Stimulated activated naive CD8-positive, alpha-beta T cell treated with anti-CD3 and anti-CD28 coated beads, Interleukin-15, Interleukin-2, amounts not matched to agents 100 ng/mL and 50 ng/mL, for 24 hours (primary cell): ENCODE measurements at regions not wholly inside any gene's neighbourhood (a gene's known extent, or its start where the extent isn't known, plus 50 kb on each side); places are given as distances from the start of the nearest gene placed in this dataset.
"Not testable (repeated sequence)": the region's sequence is repeated elsewhere in the genome, so short reads cannot be mapped to it uniquely, and the experiment has no call there.

Experiments used
- H3K27ac Mint-ChIP-seq: one replicate; pipeline ENCODE4 v1.8.0; 2021; ENCODE audit warnings: mild to moderate bottlenecking, mixed read lengths
- H3K27me3 Mint-ChIP-seq: one replicate; pipeline ENCODE4 v1.8.0; 2021; ENCODE audit warnings: mixed read lengths
- H3K36me3 Mint-ChIP-seq: one replicate; pipeline ENCODE4 v1.8.0; 2021; ENCODE audit warnings: low read depth, mixed read lengths
- H3K4me1 Mint-ChIP-seq: one replicate; pipeline ENCODE4 v1.8.0; 2021; ENCODE audit warnings: low read depth, mixed read lengths
- H3K4me3 Mint-ChIP-seq: one replicate; pipeline ENCODE4 v1.8.0; 2021; ENCODE audit warnings: mild to moderate bottlenecking, mixed read lengths
- H3K9me3 Mint-ChIP-seq: one replicate; pipeline ENCODE4 v1.8.0; 2021; ENCODE audit warnings: mixed read lengths

GRCh38 chr11:82246926-82247325 lies 486.7 kb downstream of the FAM181B start:
- H3K4me3 Mint-ChIP-seq = no peak overlapping the region
- H3K4me1 Mint-ChIP-seq = no peaks in the 10 kb centered on the region

GRCh38 chr11:82239498-82239897 lies 494.2 kb downstream of the FAM181B start:
- Mint-ChIP-seq H3K4me1 (no peaks in the 10 kb centered on the region), H3K27ac (no peak overlapping the region), H3K4me3 (no peak overlapping the region), H3K9me3 (no peaks in the 10 kb centered on the region), H3K36me3 (no peaks in the 10 kb centered on the region), H3K27me3 (no peaks in the 10 kb centered on the region)

More at GRCh38 chr11:82246926-82247325, 486.7 kb downstream of the FAM181B start:
- no peaks in the 10 kb centered on the region for H3K36me3 Mint-ChIP-seq
- no peak overlapping the region for H3K27ac Mint-ChIP-seq
- no peaks in the 10 kb centered on the region for H3K9me3 Mint-ChIP-seq
- H3K27me3 Mint-ChIP-seq = peaks cover 9% of the 10 kb centered on the region

- no peaks in the 10 kb centered on the region for H3K36me3 Mint-ChIP-seq
- H3K27ac Mint-ChIP-seq = no peak overlapping the region
- no peaks in the 10 kb centered on the region for H3K9me3 Mint-ChIP-seq
Measured at GRCh38 chr11:82234256-82234655, 499.4 kb downstream of the FAM181B start.

GRCh38 chr11:82233201-82233600 lies 500.5 kb downstream of the FAM181B start:
- H3K4me3 Mint-ChIP-seq = no peak overlapping the region
- no peaks in the 10 kb centered on the region for H3K36me3 Mint-ChIP-seq
- H3K4me1 Mint-ChIP-seq = no peaks in the 10 kb centered on the region
- H3K27me3 Mint-ChIP-seq = no peaks in the 10 kb centered on the region
- H3K27ac Mint-ChIP-seq = no peak overlapping the region
- H3K9me3 Mint-ChIP-seq = no peaks in the 10 kb centered on the region

More at GRCh38 chr11:82234256-82234655, 499.4 kb downstream of the FAM181B start:
- no peak overlapping the region for H3K4me3 Mint-ChIP-seq
- H3K27me3 Mint-ChIP-seq = no peaks in the 10 kb centered on the region
- no peaks in the 10 kb centered on the region for H3K4me1 Mint-ChIP-seq

GRCh38 chr11:82229341-82229740 lies 504.3 kb downstream of the FAM181B start:
- H3K9me3 Mint-ChIP-seq = no peaks in the 10 kb centered on the region

GRCh38 chr11:82225930-82226329 lies 507.7 kb downstream of the FAM181B start:
- H3K27me3 Mint-ChIP-seq = no peaks in the 10 kb centered on the region
- H3K27ac Mint-ChIP-seq = no peak overlapping the region
- H3K4me3 Mint-ChIP-seq = no peak overlapping the region
- no peaks in the 10 kb centered on the region for H3K36me3 Mint-ChIP-seq
- H3K4me1 Mint-ChIP-seq = no peaks in the 10 kb centered on the region
- no peaks in the 10 kb centered on the region for H3K9me3 Mint-ChIP-seq

More at GRCh38 chr11:82229341-82229740, 504.3 kb downstream of the FAM181B start:
- Mint-ChIP-seq H3K4me1 (no peaks in the 10 kb centered on the region), H3K27ac (no peak overlapping the region), H3K27me3 (no peaks in the 10 kb centered on the region), H3K4me3 (no peak overlapping the region), H3K36me3 (no peaks in the 10 kb centered on the region)

GRCh38 chr11:82225502-82225901 lies 508.2 kb downstream of the FAM181B start:
- Mint-ChIP-seq H3K36me3 (no peaks in the 10 kb centered on the region), H3K27me3 (no peaks in the 10 kb centered on the region), H3K4me1 (no peaks in the 10 kb centered on the region), H3K9me3 (no peaks in the 10 kb centered on the region), H3K4me3 (no peak overlapping the region), H3K27ac (no peak overlapping the region)

GRCh38 chr11:82216927-82217570 lies 516.6 kb downstream of the FAM181B start:
- Mint-ChIP-seq H3K9me3 (no peaks in the 10 kb centered on the region), H3K4me3 (no peak overlapping the region), H3K36me3 (no peaks in the 10 kb centered on the region), H3K27me3 (peaks cover 3% of the 10 kb centered on the region), H3K27ac (no peak overlapping the region), H3K4me1 (no peaks in the 10 kb centered on the region)

GRCh38 chr11:82210011-82210410 lies 523.7 kb downstream of the FAM181B start:
- Mint-ChIP-seq H3K9me3 (no peaks in the 10 kb centered on the region), H3K27ac (no peak overlapping the region), H3K27me3 (peaks cover 3% of the 10 kb centered on the region), H3K4me3 (no peak overlapping the region), H3K36me3 (no peaks in the 10 kb centered on the region), H3K4me1 (no peaks in the 10 kb centered on the region)

- no peaks in the 10 kb centered on the region for H3K9me3 Mint-ChIP-seq
- H3K4me3 Mint-ChIP-seq = no peak overlapping the region
- H3K4me1 Mint-ChIP-seq = no peaks in the 10 kb centered on the region
- no peak overlapping the region for H3K27ac Mint-ChIP-seq
- H3K36me3 Mint-ChIP-seq = no peaks in the 10 kb centered on the region
- H3K27me3 Mint-ChIP-seq = no peaks in the 10 kb centered on the region
Measured at GRCh38 chr11:82195283-82195682, 538.4 kb downstream of the FAM181B start.

GRCh38 chr11:82194521-82194920 lies 539.1 kb downstream of the FAM181B start:
- no peaks in the 10 kb centered on the region for H3K4me1 Mint-ChIP-seq
- no peaks in the 10 kb centered on the region for H3K36me3 Mint-ChIP-seq
- no peak overlapping the region for H3K4me3 Mint-ChIP-seq
- H3K9me3 Mint-ChIP-seq = no peaks in the 10 kb centered on the region
- no peak overlapping the region for H3K27ac Mint-ChIP-seq
- no peaks in the 10 kb centered on the region for H3K27me3 Mint-ChIP-seq

- no peak overlapping the region for H3K4me3 Mint-ChIP-seq
- H3K27ac Mint-ChIP-seq = no peak overlapping the region
- no peaks in the 10 kb centered on the region for H3K4me1 Mint-ChIP-seq
- H3K27me3 Mint-ChIP-seq = no peaks in the 10 kb centered on the region
- no peaks in the 10 kb centered on the region for H3K9me3 Mint-ChIP-seq
- H3K36me3 Mint-ChIP-seq = no peaks in the 10 kb centered on the region
Measured at GRCh38 chr11:82191695-82192094, 542.0 kb downstream of the FAM181B start.

GRCh38 chr11:82185925-82186324 lies 547.7 kb downstream of the FAM181B start:
- H3K4me3 Mint-ChIP-seq = no peak overlapping the region
- H3K36me3 Mint-ChIP-seq = no peaks in the 10 kb centered on the region
- no peaks in the 10 kb centered on the region for H3K4me1 Mint-ChIP-seq
- H3K27ac Mint-ChIP-seq = no peak overlapping the region
- H3K9me3 Mint-ChIP-seq = no peaks in the 10 kb centered on the region
- no peaks in the 10 kb centered on the region for H3K27me3 Mint-ChIP-seq

GRCh38 chr11:82184966-82185365 lies 548.7 kb downstream of the FAM181B start:
- no peaks in the 10 kb centered on the region for H3K36me3 Mint-ChIP-seq
- no peak overlapping the region for H3K27ac Mint-ChIP-seq
- H3K9me3 Mint-ChIP-seq = no peaks in the 10 kb centered on the region
- no peaks in the 10 kb centered on the region for H3K4me1 Mint-ChIP-seq
- no peak overlapping the region for H3K4me3 Mint-ChIP-seq
- no peaks in the 10 kb centered on the region for H3K27me3 Mint-ChIP-seq

GRCh38 chr11:82183346-82183745 lies 550.3 kb downstream of the FAM181B start:
- H3K9me3 Mint-ChIP-seq = no peaks in the 10 kb centered on the region
- H3K4me3 Mint-ChIP-seq = no peak overlapping the region
- no peaks in the 10 kb centered on the region for H3K27me3 Mint-ChIP-seq
- no peaks in the 10 kb centered on the region for H3K36me3 Mint-ChIP-seq
- H3K27ac Mint-ChIP-seq = no peak overlapping the region
- no peaks in the 10 kb centered on the region for H3K4me1 Mint-ChIP-seq

GRCh38 chr11:82182697-82183096 lies 551.0 kb downstream of the FAM181B start:
- H3K4me1 Mint-ChIP-seq, H3K4me3 Mint-ChIP-seq, H3K36me3 Mint-ChIP-seq, H3K27ac Mint-ChIP-seq, H3K9me3 Mint-ChIP-seq, H3K27me3 Mint-ChIP-seq: not testable (repeated sequence)
